Activated naive CD4-positive, alpha-beta T cell treated with anti-CD3 and anti-CD28 coated beads, Interleukin-2, amount 50 U/mL, for 24 hours (primary cell): ENCODE measurements at regions not wholly inside any gene's neighbourhood (a gene's known extent, or its start where the extent isn't known, plus 50 kb on each side); places are given as distances from the start of the nearest gene placed in this dataset.

Source experiments
- H3K27ac Mint-ChIP-seq: one replicate; pipeline ENCODE4 v1.8.0; 2021; ENCODE audit warnings: mild to moderate bottlenecking, mixed read lengths
- H3K27me3 Mint-ChIP-seq: one replicate; pipeline ENCODE4 v1.8.0; 2021; ENCODE audit warnings: mixed read lengths
- H3K36me3 Mint-ChIP-seq: one replicate; pipeline ENCODE4 v1.8.0; 2021; ENCODE audit warnings: mixed read lengths
- H3K4me1 Mint-ChIP-seq: one replicate; pipeline ENCODE4 v1.8.0; 2021; ENCODE audit warnings: mixed read lengths
- H3K4me3 Mint-ChIP-seq: one replicate; pipeline ENCODE4 v1.8.0; 2021; ENCODE audit warnings: mild to moderate bottlenecking, mixed read lengths
- H3K9me3 Mint-ChIP-seq: one replicate; pipeline ENCODE4 v1.8.0; 2021; ENCODE audit warnings: mixed read lengths

DNA sequence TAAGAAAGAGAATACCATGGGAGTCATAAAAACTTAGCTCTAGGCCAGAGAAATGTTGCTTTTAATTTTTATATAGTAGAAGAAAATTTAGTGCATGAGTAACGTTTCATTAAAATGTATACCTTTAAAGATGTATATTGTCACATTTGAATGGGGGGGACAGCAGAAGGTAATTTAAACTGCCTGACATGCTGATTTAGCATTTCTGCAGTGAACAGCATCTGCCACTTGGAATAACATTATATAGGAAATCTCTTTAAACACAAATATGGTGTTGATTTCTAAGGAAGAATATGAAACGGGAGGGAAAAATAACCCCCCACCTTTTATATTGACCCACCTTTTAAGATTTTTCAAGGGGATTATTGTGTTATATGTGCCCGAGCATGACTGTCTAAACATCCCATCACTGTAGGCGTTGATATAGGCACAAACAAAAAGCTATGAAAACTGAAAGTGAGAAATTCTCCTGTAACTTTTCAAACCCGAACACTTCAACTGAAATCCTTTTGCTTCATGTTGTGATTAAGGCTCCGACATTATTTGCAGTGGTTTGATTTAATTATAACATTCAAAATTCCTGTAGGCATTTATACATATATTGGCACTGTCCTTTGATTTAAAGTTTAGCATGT, 244.7 kb upstream of the CELF2 start:
- H3K4me3 Mint-ChIP-seq, result no peak overlapping the region
- no peaks in the 10 kb centered on the region for H3K4me1 Mint-ChIP-seq
- no peaks in the 10 kb centered on the region for H3K9me3 Mint-ChIP-seq
- no peak overlapping the region for H3K27ac Mint-ChIP-seq
- no peaks in the 10 kb centered on the region for H3K36me3 Mint-ChIP-seq
- H3K27me3 Mint-ChIP-seq, result peaks cover 2% of the 10 kb centered on the region

GRCh38 chr10:10774416-10774815, 243.3 kb upstream of the CELF2 start:
- H3K4me1 Mint-ChIP-seq, result no peaks in the 10 kb centered on the region
- H3K36me3 Mint-ChIP-seq, result no peaks in the 10 kb centered on the region
- peaks cover 3% of the 10 kb centered on the region for H3K27me3 Mint-ChIP-seq
- no peak overlapping the region for H3K27ac Mint-ChIP-seq
- no peaks in the 10 kb centered on the region for H3K9me3 Mint-ChIP-seq
- H3K4me3 Mint-ChIP-seq, result no peak overlapping the region

DNA sequence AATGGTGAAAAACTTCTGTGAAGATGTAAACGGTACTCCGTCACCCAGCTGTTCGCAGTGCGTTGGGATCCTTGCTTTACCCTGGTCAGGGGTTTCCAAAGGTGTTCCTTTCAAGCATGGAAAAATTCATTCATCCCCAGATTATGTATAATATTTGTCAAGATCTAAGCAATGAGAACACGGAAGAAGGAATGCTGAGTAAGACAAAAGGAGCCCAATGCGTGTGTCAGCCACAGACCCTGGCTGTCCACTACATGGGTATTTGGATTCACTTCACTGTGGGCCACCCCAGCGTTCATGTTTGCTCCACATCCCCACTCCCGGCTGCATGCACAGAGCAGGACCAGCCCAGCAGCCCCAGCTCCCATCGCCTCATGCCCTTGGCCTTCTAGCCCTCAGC, 241.3 kb upstream of the CELF2 start:
- H3K9me3 Mint-ChIP-seq, result no peaks in the 10 kb centered on the region
- peaks cover 5% of the 10 kb centered on the region for H3K27me3 Mint-ChIP-seq

GRCh38 chr10:10777279-10777678, 240.4 kb upstream of the CELF2 start:
- H3K4me3 Mint-ChIP-seq, result no peak overlapping the region
- H3K27ac Mint-ChIP-seq, result no peak overlapping the region
- H3K9me3 Mint-ChIP-seq, result no peaks in the 10 kb centered on the region
- no peaks in the 10 kb centered on the region for H3K36me3 Mint-ChIP-seq
- H3K27me3 Mint-ChIP-seq, result peaks cover 5% of the 10 kb centered on the region
- no peaks in the 10 kb centered on the region for H3K4me1 Mint-ChIP-seq

More for the DNA sequence above, 241.3 kb upstream of the CELF2 start:
- Mint-ChIP-seq H3K4me1 (no peaks in the 10 kb centered on the region), H3K4me3 (no peak overlapping the region), H3K36me3 (no peaks in the 10 kb centered on the region), H3K27ac (no peak overlapping the region)

GRCh38 chr10:10777723-10778122, 239.9 kb upstream of the CELF2 start:
- Mint-ChIP-seq H3K27me3 (peaks cover 5% of the 10 kb centered on the region), H3K27ac (no peak overlapping the region), H3K4me1 (no peaks in the 10 kb centered on the region), H3K4me3 (no peak overlapping the region), H3K9me3 (no peaks in the 10 kb centered on the region), H3K36me3 (no peaks in the 10 kb centered on the region)

DNA sequence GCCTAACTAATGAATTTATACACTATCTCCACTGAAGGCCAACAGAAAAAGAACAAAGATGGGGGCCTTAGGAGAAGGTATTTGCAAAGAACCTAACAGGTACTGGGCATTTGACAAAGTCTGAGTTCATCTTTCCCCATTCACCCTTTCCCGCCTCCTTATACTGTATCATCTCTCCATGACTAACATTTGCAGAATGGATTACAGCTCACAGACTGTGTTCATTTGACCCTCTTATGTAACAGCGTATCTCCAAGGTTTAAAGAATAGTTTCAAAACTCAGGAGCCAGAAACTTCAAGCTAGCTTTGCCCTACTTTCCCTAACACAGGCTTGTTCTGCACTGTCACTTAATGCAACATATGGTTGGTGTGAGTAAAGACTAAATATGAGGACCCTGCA, 238.7 kb upstream of the CELF2 start:
- H3K4me3 Mint-ChIP-seq, result no peak overlapping the region
- H3K27ac Mint-ChIP-seq, result no peak overlapping the region
- H3K9me3 Mint-ChIP-seq, result no peaks in the 10 kb centered on the region
- no peaks in the 10 kb centered on the region for H3K4me1 Mint-ChIP-seq
- H3K27me3 Mint-ChIP-seq, result peaks cover 9% of the 10 kb centered on the region
- H3K36me3 Mint-ChIP-seq, result no peaks in the 10 kb centered on the region

GRCh38 chr10:10779511-10779910, 238.2 kb upstream of the CELF2 start:
- Mint-ChIP-seq H3K9me3 (no peaks in the 10 kb centered on the region), H3K27me3 (peaks cover 10% of the 10 kb centered on the region), H3K4me1 (no peaks in the 10 kb centered on the region), H3K27ac (no peak overlapping the region), H3K4me3 (no peak overlapping the region), H3K36me3 (no peaks in the 10 kb centered on the region)

DNA sequence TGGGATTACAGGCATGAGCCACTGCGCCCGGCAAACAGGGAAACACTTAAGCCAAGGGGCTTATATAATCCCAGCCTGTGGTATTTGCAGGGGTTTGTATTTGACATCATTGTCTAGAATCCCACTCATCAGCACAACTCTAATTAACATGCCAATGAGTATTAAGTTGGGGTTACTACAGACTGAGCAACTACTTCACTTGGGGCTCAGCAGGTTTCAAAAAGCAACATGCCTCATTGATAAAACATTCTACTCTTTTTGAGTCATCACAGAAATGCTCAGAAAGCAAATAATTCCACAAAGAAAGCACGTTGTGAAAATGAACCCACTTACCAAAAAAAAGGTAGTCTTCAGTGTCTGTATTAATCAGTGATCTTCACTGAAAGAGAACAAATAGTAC, 236.9 kb upstream of the CELF2 start:
- no peaks in the 10 kb centered on the region for H3K9me3 Mint-ChIP-seq
- H3K4me1 Mint-ChIP-seq, result no peaks in the 10 kb centered on the region
- no peak overlapping the region for H3K4me3 Mint-ChIP-seq
- H3K27ac Mint-ChIP-seq, result no peak overlapping the region
- H3K27me3 Mint-ChIP-seq, result peaks cover 10% of the 10 kb centered on the region
- H3K36me3 Mint-ChIP-seq, result no peaks in the 10 kb centered on the region

- Mint-ChIP-seq H3K4me3 (no peak overlapping the region), H3K27me3 (peaks cover 8% of the 10 kb centered on the region), H3K27ac (no peak overlapping the region), H3K36me3 (no peaks in the 10 kb centered on the region), H3K4me1 (peaks cover 7% of the 10 kb centered on the region), H3K9me3 (no peaks in the 10 kb centered on the region)
These were observed 235.1 kb upstream of the CELF2 start for GRCh38 chr10:10782603-10783002.

- Mint-ChIP-seq H3K4me1 (peaks cover 7% of the 10 kb centered on the region), H3K36me3 (no peaks in the 10 kb centered on the region), H3K9me3 (no peaks in the 10 kb centered on the region), H3K27me3 (peaks cover 5% of the 10 kb centered on the region), H3K4me3 (no peak overlapping the region), H3K27ac (no peak overlapping the region)
These were observed 232.0 kb upstream of the CELF2 start for GRCh38 chr10:10785627-10786026.

GRCh38 chr10:10786109-10787090, 231.3 kb upstream of the CELF2 start:
- H3K4me3 Mint-ChIP-seq, result no peak overlapping the region
- no peak overlapping the region for H3K27ac Mint-ChIP-seq
- H3K27me3 Mint-ChIP-seq, result peaks cover 7% of the 10 kb centered on the region
- H3K36me3 Mint-ChIP-seq, result no peaks in the 10 kb centered on the region
- H3K9me3 Mint-ChIP-seq, result no peaks in the 10 kb centered on the region
- H3K4me1 Mint-ChIP-seq, result peaks cover 7% of the 10 kb centered on the region

- Mint-ChIP-seq H3K27me3 (peaks cover 8% of the 10 kb centered on the region), H3K36me3 (no peaks in the 10 kb centered on the region), H3K27ac (no peak overlapping the region), H3K4me1 (peaks cover 7% of the 10 kb centered on the region), H3K9me3 (no peaks in the 10 kb centered on the region), H3K4me3 (no peak overlapping the region)
These were observed 230.1 kb upstream of the CELF2 start for GRCh38 chr10:10787586-10787985.

- Mint-ChIP-seq H3K27ac (no peak overlapping the region), H3K9me3 (no peaks in the 10 kb centered on the region), H3K27me3 (peaks cover 6% of the 10 kb centered on the region), H3K4me1 (peaks cover 7% of the 10 kb centered on the region), H3K36me3 (no peaks in the 10 kb centered on the region), H3K4me3 (no peak overlapping the region)
These were observed 228.9 kb upstream of the CELF2 start for GRCh38 chr10:10788761-10789160.

DNA sequence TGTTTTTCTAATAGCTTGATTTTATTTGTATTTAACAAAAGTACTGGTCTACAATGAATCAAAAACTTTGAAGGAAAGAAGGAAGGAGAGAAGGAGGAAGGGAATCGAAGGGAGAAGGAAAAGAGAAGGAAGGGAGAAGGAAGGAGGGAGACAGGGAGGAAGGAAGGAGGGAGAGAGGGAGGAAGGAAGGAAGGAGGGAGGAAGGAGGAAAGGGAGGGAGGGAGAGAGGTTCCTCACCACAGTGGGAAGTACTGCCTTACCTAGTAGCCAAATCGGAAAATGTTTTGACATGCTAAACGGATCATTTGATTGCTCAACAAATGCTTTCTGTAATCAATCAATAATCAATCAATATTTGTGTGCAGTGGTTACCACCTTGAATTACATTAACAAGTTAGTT, 225.8 kb upstream of the CELF2 start:
- Mint-ChIP-seq H3K4me3 (no peak overlapping the region), H3K27ac (no peak overlapping the region), H3K4me1 (no peaks in the 10 kb centered on the region), H3K36me3 (no peaks in the 10 kb centered on the region), H3K27me3 (peaks cover 10% of the 10 kb centered on the region), H3K9me3 (no peaks in the 10 kb centered on the region)

GRCh38 chr10:10792681-10793080, 225.0 kb upstream of the CELF2 start:
- Mint-ChIP-seq H3K36me3 (no peaks in the 10 kb centered on the region), H3K9me3 (no peaks in the 10 kb centered on the region), H3K4me1 (no peaks in the 10 kb centered on the region), H3K27ac (no peak overlapping the region), H3K27me3 (peaks cover 10% of the 10 kb centered on the region), H3K4me3 (no peak overlapping the region)

- Mint-ChIP-seq H3K36me3 (no peaks in the 10 kb centered on the region), H3K27ac (no peak overlapping the region), H3K27me3 (peaks cover 12% of the 10 kb centered on the region), H3K9me3 (no peaks in the 10 kb centered on the region), H3K4me1 (no peaks in the 10 kb centered on the region), H3K4me3 (no peak overlapping the region)
These were observed 223.6 kb upstream of the CELF2 start for GRCh38 chr10:10794046-10794445.
